Heart left ventricle (tissue), 16 donors: ENCODE measurements at regions not wholly inside any gene's neighbourhood (a gene's known extent, or its start where the extent isn't known, plus 50 kb on each side); places are given as distances from the start of the nearest gene placed in this dataset.

Experiments used
- ATAC-seq, 4 donors: fragments of 200-7000 bp; cut with Tn5 transposase; one replicate each; pipeline ENCODE4 v1.9.1; 2020 to 2022; ENCODE audit warnings: moderate library complexity in 4 of 4, mild to moderate bottlenecking in 3 of 4, moderate number of reproducible peaks in 1 of 4
- DNase-seq, 5 donors: peaks; one replicate each; pipeline ENCODE4 v3.0.0-alpha.2; 2020
- H3K27ac ChIP-seq, 12 donors: fragments of 200-600 bp; sonication (generic) in 4 of 12; one replicate each; pipeline versions ENCODE4 v1.5.0 to v1.8.0; 2016 to 2022; ENCODE audit warnings: mild to moderate bottlenecking in 2 of 12
- H3K27me3 ChIP-seq, 9 donors: fragments of 200-600 bp; sonication (generic) in 2 of 9; one replicate each; pipeline versions ENCODE4 v1.5.1 to v1.8.0; 2016 to 2022; ENCODE audit warnings: mild to moderate bottlenecking in 3 of 9
- H3K36me3 ChIP-seq, 9 donors: fragments of 200-600 bp; sonication (generic) in 2 of 9; one replicate each; pipeline versions ENCODE4 v1.5.0 to v1.8.0; 2018 to 2022; ENCODE audit warnings: mild to moderate bottlenecking in 2 of 9
- H3K4me1 ChIP-seq, 12 donors: fragments of 200-600 bp; sonication (generic) in 4 of 12; one replicate each; pipeline versions ENCODE4 v1.5.0 to v1.8.0; 2016 to 2022; ENCODE audit warnings: mild to moderate bottlenecking in 3 of 12
- H3K4me3 ChIP-seq, 12 donors: fragments of 200-600 bp; sonication (generic) in 4 of 12; one replicate each; pipeline versions ENCODE4 v1.5.0 to v1.8.0; 2017 to 2022; ENCODE audit warnings: mild to moderate bottlenecking in 9 of 12, moderate library complexity in 4 of 12
- H3K9me3 ChIP-seq, 12 donors: fragments of 200-600 bp; sonication (generic) in 4 of 12; one replicate each; pipeline versions ENCODE4 v1.5.0 to v1.8.0; 2016 to 2022; ENCODE audit warnings: mild to moderate bottlenecking in 1 of 12
- CTCF ChIP-seq, 12 donors: fragments of 200-600 bp; sonication (generic) in 4 of 12; IDR thresholded peaks; one replicate each; pipeline versions ENCODE4 v1.5.0 to v1.8.0; 2018 to 2022; ENCODE audit warnings: antibody characterized with exemption in 12 of 12, mild to moderate bottlenecking in 5 of 12
- POLR2A ChIP-seq, 2 donors: fragments of 450-650 bp; IDR thresholded peaks; one replicate each; pipeline ENCODE4 v1.6.1; 2017; ENCODE audit warnings: antibody characterized with exemption in 2 of 2, mild to moderate bottlenecking in 2 of 2, moderate library complexity in 2 of 2
- WGBS, 4 donors: extraction: QIAGEN DNeasy Blood & Tissue Kit in 2 of 4; methylation state at CpG; one replicate each; pipeline versions ENCODE4 v1.1.5 to v1.1.7; 2013 to 2018; 5-methylcytosine and 5-hydroxymethylcytosine counted together
- intact Hi-C, 10 donors: fragments of 100-400 bp; cut with DNase I; formaldehyde crosslinking; loops; one replicate each; pipeline versions ENCODE4 v1.11.1 to v1.14.2; 2022
- donor health status: ischemic (EF 13 %, LVEDD 7.1; RV severe dilation, severe dysfunction).
- donor health status: healthy with polysubstance abuse.
- donor health status: DM: no; HTN: yes; CAD: no.
- donor health status: DM: no; HTN: no; CAD: no.
- donor health status: ischemic (EF 25% LVEDD 6.9; RV normal size, moderate dysfunction).
- donor health status: ischemic (EF 25% LVEDD 5.7; RV mildly dilated, moderate dysfunction).
- donor health status: healthy.
- donor health status: DM: yes; HTN: yes; CAD: no.
- donor health status: ischemic (EF 35%, LVEDD 5.7; RV mildly dilated, moderate dysfunction).
- donor health status: nonischemic (EF 11% LVEDD 7.7; RV severe dilation, severe dysfunction).
- donor health status: DM: yes; HTN: yes; CAD: no.
- donor health status: PGD.
- donor health status: ischemic (EF 29% LVEDD 5.4; RV normal size, mild dysfunction).
- donor health status: nonischemic (EF 23%, LVEDD 6.1; RV moderate dilation, normal function).

- no peak overlapping the region for H3K4me3 ChIP-seq
- H3K4me1 ChIP-seq: peaks cover 0 to 32% (median 10%) of the 10 kb centered on the region in 12 donors
- WGBS, 4 donors: 53 to 69% (median 57%) methylated on average over 3 of the region's 3 CpGs
- H3K27me3 ChIP-seq: no peaks in the 10 kb centered on the region
- H3K36me3 ChIP-seq: no peaks in the 10 kb centered on the region
- TF ChIP-seq CTCF (IDR thresholded peaks at IDR 0.05): no peak
- TF ChIP-seq POLR2A (IDR thresholded peaks at IDR 0.05): no peak
- peak overlapping the region in 1 of 12 donors; percentile 58 for H3K27ac ChIP-seq
- no peak for DNase-seq
- ATAC-seq: no peak
- H3K9me3 ChIP-seq: peaks cover 0 to 10% (median 0%) of the 10 kb centered on the region in 12 donors
- intact Hi-C loops: no loop called here
Observed at GRCh38 chr21:28761674-28762356, 230.9 kb downstream of the LTN1 start.

GRCh38 chr21:28758883-28759242, 233.8 kb downstream of the LTN1 start:
- intact Hi-C loops: loop anchor here in 1 of 10 donors (10.0 kb wide), 1 partner anchor 126 kb away; a partner anchor contains a TSS
- Histone ChIP-seq H3K4me3 (no peak overlapping the region), H3K27me3 (no peaks in the 10 kb centered on the region), H3K4me1 (peaks cover 9 to 47% (median 24%) of the 10 kb centered on the region in 12 donors), H3K9me3 (peaks cover 0 to 4% (median 0%) of the 10 kb centered on the region in 12 donors), H3K27ac (peak overlapping the region in 9 of 12 donors; percentile 5 to 92 (median 47)), H3K36me3 (no peaks in the 10 kb centered on the region)
- no peak for DNase-seq
- TF ChIP-seq POLR2A (IDR thresholded peaks at IDR 0.05) (no peak), CTCF (IDR thresholded peaks at IDR 0.05) (no peak)
- 29 to 53% (median 43%) methylated on average over 1 of the region's 1 CpG for WGBS, 4 donors
- no peak for ATAC-seq

GRCh38 chr21:28758042-28758882, 234.4 kb downstream of the LTN1 start:
- intact Hi-C loops: loop anchor here in 1 of 10 donors (10.0 kb wide), 1 partner anchor 127 kb away; a partner anchor contains a TSS
- ATAC-seq (no peak), DNase-seq (no peak)
- H3K9me3 ChIP-seq: peaks cover 0 to 4% (median 0%) of the 10 kb centered on the region in 12 donors
- H3K27ac ChIP-seq: peak overlapping the region in 10 of 12 donors; percentile 5 to 92 (median 47)
- H3K4me3 ChIP-seq: no peak overlapping the region
- no peak for TF ChIP-seq CTCF (IDR thresholded peaks at IDR 0.05)
- TF ChIP-seq POLR2A (IDR thresholded peaks at IDR 0.05): no peak
- no peaks in the 10 kb centered on the region for H3K27me3 ChIP-seq
- no peaks in the 10 kb centered on the region for H3K36me3 ChIP-seq
- peaks cover 9 to 51% (median 28%) of the 10 kb centered on the region in 12 donors for H3K4me1 ChIP-seq
- WGBS, 4 donors: 48 to 58% (median 52%) methylated on average over 7 of the region's 7 CpGs

- Histone ChIP-seq H3K36me3 (no peaks in the 10 kb centered on the region), H3K9me3 (peaks cover 0 to 4% (median 0%) of the 10 kb centered on the region in 12 donors), H3K4me1 (peaks cover 9 to 57% (median 29%) of the 10 kb centered on the region in 12 donors), H3K4me3 (no peak overlapping the region), H3K27ac (peak overlapping the region; percentile 81 to 94 (median 89)), H3K27me3 (no peaks in the 10 kb centered on the region)
- ATAC-seq (peak; percentile 29 to 62 (median 40)), DNase-seq (no peak)
- WGBS, 4 donors: 41 to 52% (median 42%) methylated on average over 3 of the region's 3 CpGs
- intact Hi-C loops: loop anchor here in 2 of 10 donors (1.0 to 10.0 kb wide), 2 partner anchors 130 kb away; a partner anchor contains a TSS
- TF ChIP-seq POLR2A (IDR thresholded peaks at IDR 0.05): no peak
- no peak for TF ChIP-seq CTCF (IDR thresholded peaks at IDR 0.05)
Observed at GRCh38 chr21:28754862-28755261, 237.8 kb downstream of the LTN1 start.
